NCI-H1092 treated with DMSO at 0.1 percent for 48 hours (cell line): ENCODE measurements at regions not wholly inside any gene's neighbourhood (a gene's known extent, or its start where the extent isn't known, plus 50 kb on each side); places are given as distances from the start of the nearest gene placed in this dataset.

Experiments used
- DNase-seq: peaks from one replicate; lab custom pipeline; 2025; lab: John Stamatoyannopoulos, UW

GRCh38 chr2:122982936-122983335 lies 1042.2 kb upstream of the CNTNAP5 start:
- DNase-seq = no peak

- DNase-seq = no peak
These were observed 1036.5 kb upstream of the CNTNAP5 start for GRCh38 chr2:122988395-122989221.

- no peak for DNase-seq
These were observed 1031.5 kb upstream of the CNTNAP5 start for GRCh38 chr2:122993592-122993991.

GRCh38 chr2:122999258-122999657 lies 1025.8 kb upstream of the CNTNAP5 start:
- no peak for DNase-seq

GRCh38 chr2:122999821-123000220 lies 1025.3 kb upstream of the CNTNAP5 start:
- DNase-seq = no peak

GRCh38 chr2:123002660-123003248 lies 1022.3 kb upstream of the CNTNAP5 start:
- DNase-seq = no peak

- no peak for DNase-seq
These were observed 1009.9 kb upstream of the CNTNAP5 start for GRCh38 chr2:123015186-123015585.

- no peak for DNase-seq
These were observed 989.5 kb upstream of the CNTNAP5 start for GRCh38 chr2:123035541-123035940.

- DNase-seq = no peak
These were observed 988.8 kb upstream of the CNTNAP5 start for GRCh38 chr2:123036300-123036699.

GRCh38 chr2:123040506-123040905 lies 984.6 kb upstream of the CNTNAP5 start:
- DNase-seq = no peak

- DNase-seq = no peak
These were observed 981.6 kb upstream of the CNTNAP5 start for GRCh38 chr2:123043458-123043857.

- no peak for DNase-seq
These were observed 979.4 kb upstream of the CNTNAP5 start for GRCh38 chr2:123045713-123046112.

GRCh38 chr2:123047186-123047585 lies 977.9 kb upstream of the CNTNAP5 start:
- no peak for DNase-seq

- DNase-seq = no peak
These were observed 974.0 kb upstream of the CNTNAP5 start for GRCh38 chr2:123051136-123051535.

- no peak for DNase-seq
These were observed 963.6 kb upstream of the CNTNAP5 start for GRCh38 chr2:123061534-123061933.

- DNase-seq = no peak
These were observed 951.7 kb upstream of the CNTNAP5 start for GRCh38 chr2:123073371-123073770.

- DNase-seq = no peak
These were observed 951.1 kb upstream of the CNTNAP5 start for GRCh38 chr2:123073956-123074355.

- no peak for DNase-seq
These were observed 948.0 kb upstream of the CNTNAP5 start for GRCh38 chr2:123077101-123077500.

GRCh38 chr2:123080331-123080730 lies 944.8 kb upstream of the CNTNAP5 start:
- DNase-seq = no peak

GRCh38 chr2:123085484-123085883 lies 939.6 kb upstream of the CNTNAP5 start:
- DNase-seq = no peak

GRCh38 chr2:123086613-123087385 lies 938.3 kb upstream of the CNTNAP5 start:
- no peak for DNase-seq

- DNase-seq = no peak
These were observed 933.6 kb upstream of the CNTNAP5 start for GRCh38 chr2:123091471-123091870.

- no peak for DNase-seq
These were observed 931.9 kb upstream of the CNTNAP5 start for GRCh38 chr2:123093199-123093598.
